ENCODE measurements at regions not wholly inside any gene's neighbourhood (a gene's known extent, or its start where the extent isn't known, plus 50 kb on each side); places are given as distances from the start of the nearest gene placed in this dataset.

DNA sequence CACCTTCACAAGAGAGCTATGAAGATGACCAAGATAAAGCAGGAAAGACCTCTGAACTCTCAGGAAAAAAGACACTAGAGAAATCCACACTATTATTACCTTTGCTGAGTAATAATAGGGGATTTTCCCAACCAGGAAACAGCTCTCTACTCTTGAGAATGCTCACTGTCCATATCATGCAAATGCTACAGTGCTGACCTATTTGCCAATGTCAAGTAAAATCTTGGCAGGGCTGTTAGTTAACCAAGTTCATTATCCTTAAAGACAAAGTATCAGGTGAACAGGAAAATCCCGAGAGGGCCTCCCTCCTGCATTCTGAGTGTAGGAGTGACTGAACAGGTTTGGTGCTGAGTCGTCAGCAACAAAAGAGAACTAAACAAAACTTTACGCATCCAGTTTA is 306.6 kb downstream of the ACTL7B start:
- TF ChIP-seq EP300 (IDR thresholded peaks at IDR 0.05) (no peak), POLR2A (IDR thresholded peaks at IDR 0.05) (no peak)
- TF ChIP-seq, protein P1, sequence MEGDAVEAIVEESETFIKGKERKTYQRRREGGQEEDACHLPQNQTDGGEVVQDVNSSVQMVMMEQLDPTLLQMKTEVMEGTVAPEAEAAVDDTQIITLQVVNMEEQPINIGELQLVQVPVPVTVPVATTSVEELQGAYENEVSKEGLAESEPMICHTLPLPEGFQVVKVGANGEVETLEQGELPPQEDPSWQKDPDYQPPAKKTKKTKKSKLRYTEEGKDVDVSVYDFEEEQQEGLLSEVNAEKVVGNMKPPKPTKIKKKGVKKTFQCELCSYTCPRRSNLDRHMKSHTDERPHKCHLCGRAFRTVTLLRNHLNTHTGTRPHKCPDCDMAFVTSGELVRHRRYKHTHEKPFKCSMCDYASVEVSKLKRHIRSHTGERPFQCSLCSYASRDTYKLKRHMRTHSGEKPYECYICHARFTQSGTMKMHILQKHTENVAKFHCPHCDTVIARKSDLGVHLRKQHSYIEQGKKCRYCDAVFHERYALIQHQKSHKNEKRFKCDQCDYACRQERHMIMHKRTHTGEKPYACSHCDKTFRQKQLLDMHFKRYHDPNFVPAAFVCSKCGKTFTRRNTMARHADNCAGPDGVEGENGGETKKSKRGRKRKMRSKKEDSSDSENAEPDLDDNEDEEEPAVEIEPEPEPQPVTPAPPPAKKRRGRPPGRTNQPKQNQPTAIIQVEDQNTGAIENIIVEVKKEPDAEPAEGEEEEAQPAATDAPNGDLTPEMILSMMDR (IDR thresholded peaks at IDR 0.05): no peak
- 61 to 82% (median 67%) methylated on average over 3 of the region's 3 CpGs for WGBS, 3 donors

DNA sequence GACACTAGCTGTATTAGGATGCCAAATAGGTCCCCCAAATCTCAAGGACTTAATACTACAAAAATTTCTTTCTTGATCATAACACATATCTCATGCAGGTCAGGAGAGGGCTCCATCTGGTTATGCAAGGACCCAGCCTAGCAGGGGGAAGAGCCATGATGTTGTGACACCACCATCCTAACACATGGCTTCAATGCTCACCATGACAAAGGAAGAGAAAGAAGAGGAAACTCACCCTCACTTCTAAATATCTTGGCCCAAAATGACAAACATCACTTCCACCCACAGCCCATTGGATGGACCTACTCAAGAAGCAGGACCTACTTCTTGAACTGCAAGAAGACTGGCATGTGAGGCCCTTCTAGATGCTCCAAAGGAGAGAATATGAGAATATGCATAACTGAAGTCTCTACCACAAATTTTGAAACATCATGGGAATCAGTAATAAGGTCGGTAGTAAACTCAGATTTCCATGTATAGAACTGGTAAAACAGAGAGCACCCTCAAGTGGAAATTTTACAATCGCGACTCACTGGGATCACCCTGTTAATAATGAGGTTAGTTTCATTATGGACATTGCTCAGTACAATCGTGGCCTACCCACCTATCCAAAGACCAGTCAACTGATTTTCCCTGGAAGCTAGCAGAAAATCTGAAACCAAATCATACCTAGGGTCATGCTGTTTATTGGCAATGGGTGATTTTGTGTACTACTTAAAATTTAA is 308.2 kb downstream of the ACTL7B start:
- H3K9me3 ChIP-seq: no peaks in the 10 kb centered on the region
- TF ChIP-seq POLR2A (IDR thresholded peaks at IDR 0.05): no peak
- TF ChIP-seq EP300 (IDR thresholded peaks at IDR 0.05): no peak
- TF ChIP-seq, protein P1 (IDR thresholded peaks at IDR 0.05): no peak
- no peaks in the 10 kb centered on the region for H3K4me1 ChIP-seq (ENCODE audit: insufficient read depth)
- no peak overlapping the region for H3K27ac ChIP-seq
- intact Hi-C loops (cut with DNase I): no loop called here
- H3K4me3 ChIP-seq: no peak overlapping the region
- 85 to 88% (median 87%) methylated on average over 4 of the region's 4 CpGs for WGBS, 3 donors
- H3K36me3 ChIP-seq: no peaks in the 10 kb centered on the region
- DNase-seq: no peak
- H3K27me3 ChIP-seq: no peaks in the 10 kb centered on the region

More for the DNA sequence above, 306.6 kb downstream of the ACTL7B start:
- Histone ChIP-seq H3K4me1 (ENCODE audit: insufficient read depth) (no peaks in the 10 kb centered on the region), H3K27ac (no peak overlapping the region), H3K27me3 (no peaks in the 10 kb centered on the region), H3K36me3 (no peaks in the 10 kb centered on the region), H3K4me3 (no peak overlapping the region), H3K9me3 (no peaks in the 10 kb centered on the region)
- no peak for DNase-seq
- intact Hi-C loops (cut with DNase I): no loop called here

DNA sequence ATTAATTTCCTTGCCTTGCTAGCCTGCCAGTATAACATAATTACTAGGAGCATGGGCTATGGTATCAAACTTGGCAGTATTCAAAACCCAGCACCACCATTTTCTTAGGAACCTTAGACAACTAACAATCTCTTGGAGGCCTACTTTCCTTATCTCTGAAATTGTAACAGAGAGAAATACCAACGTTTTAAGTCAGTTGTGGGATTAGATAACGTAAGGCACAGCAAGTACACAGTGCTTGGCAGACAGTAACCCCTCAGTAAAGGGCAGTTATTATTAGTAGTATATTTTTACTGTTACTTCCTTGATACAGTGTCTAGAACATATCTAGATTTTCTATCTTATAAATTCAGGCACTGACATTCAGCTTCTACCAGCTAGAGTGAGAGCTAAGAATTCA is 309.6 kb downstream of the ACTL7B start:
- Histone ChIP-seq H3K4me1 (ENCODE audit: insufficient read depth) (no peaks in the 10 kb centered on the region), H3K27ac (no peak overlapping the region), H3K9me3 (no peaks in the 10 kb centered on the region), H3K4me3 (no peak overlapping the region), H3K36me3 (no peaks in the 10 kb centered on the region), H3K27me3 (no peaks in the 10 kb centered on the region)
- no peak for DNase-seq
- 36 to 45% (median 40%) methylated on average over 2 of the region's 2 CpGs for WGBS, 3 donors
- intact Hi-C loops (cut with DNase I): no loop called here
- TF ChIP-seq, protein P1 (IDR thresholded peaks at IDR 0.05): no peak
- TF ChIP-seq EP300 (IDR thresholded peaks at IDR 0.05) (no peak), POLR2A (IDR thresholded peaks at IDR 0.05) (no peak)

DNA sequence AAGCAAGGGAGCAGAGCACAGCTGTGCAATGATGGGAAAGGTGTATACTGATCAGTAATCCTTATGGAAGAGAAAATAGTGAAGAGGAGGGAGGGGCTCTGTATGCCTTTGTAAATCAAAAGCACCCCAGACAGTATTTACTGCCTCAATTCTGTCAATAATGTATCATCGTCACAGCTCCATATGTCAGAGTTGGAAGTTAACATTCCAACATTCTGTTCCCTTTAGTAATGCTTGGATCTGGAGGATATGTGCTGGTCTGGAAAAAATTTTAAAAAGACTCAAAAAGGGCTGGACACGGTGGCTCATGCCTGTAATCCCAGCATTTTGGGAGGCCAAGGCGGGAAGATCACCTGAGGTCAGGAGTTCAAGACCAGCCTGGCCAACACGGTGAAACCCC is 310.4 kb downstream of the ACTL7B start:
- Histone ChIP-seq H3K36me3 (no peaks in the 10 kb centered on the region), H3K4me3 (no peak overlapping the region), H3K4me1 (ENCODE audit: insufficient read depth) (no peaks in the 10 kb centered on the region), H3K27ac (no peak overlapping the region), H3K9me3 (no peaks in the 10 kb centered on the region), H3K27me3 (no peaks in the 10 kb centered on the region)
- TF ChIP-seq POLR2A (IDR thresholded peaks at IDR 0.05): no peak
- TF ChIP-seq EP300 (IDR thresholded peaks at IDR 0.05): no peak
- TF ChIP-seq, protein P1 (IDR thresholded peaks at IDR 0.05): no peak
- DNase-seq: no peak
- intact Hi-C loops (cut with DNase I): no loop called here
- WGBS, 3 donors: 83 to 90% (median 86%) methylated on average over 4 of the region's 4 CpGs
